CD4-positive, alpha-beta T cell treated with Interleukin-4 for 1 hour (primary cell): ENCODE measurements at regions not wholly inside any gene's neighbourhood (a gene's known extent, or its start where the extent isn't known, plus 50 kb on each side); places are given as distances from the start of the nearest gene placed in this dataset.
"Not testable (repeated sequence)": the region's sequence is repeated elsewhere in the genome, so short reads cannot be mapped to it uniquely, and the experiment has no call there.

Experiments
- DNase-seq, 2 donors: peaks; one replicate each; pipeline ENCODE4 v3.0.0-alpha.2; 2020 to 2022

- not testable (repeated sequence) for DNase-seq
Observed at GRCh38 chr1:34371179-34371578, 194.5 kb downstream of the C1orf94 start.

GRCh38 chr1:34371829-34372532 is 195.3 kb downstream of the C1orf94 start:
- DNase-seq, result no peak

- no peak for DNase-seq
Observed at GRCh38 chr1:34372891-34373290, 196.2 kb downstream of the C1orf94 start.

GRCh38 chr1:34373912-34374311 is 197.2 kb downstream of the C1orf94 start:
- no peak for DNase-seq

- DNase-seq, result no peak
Observed at GRCh38 chr1:34376531-34376930, 199.8 kb downstream of the C1orf94 start.

GRCh38 chr1:34378968-34379856 is 202.5 kb downstream of the C1orf94 start:
- DNase-seq, result no peak

GRCh38 chr1:34379911-34380310 is 203.2 kb downstream of the C1orf94 start:
- no peak for DNase-seq

GRCh38 chr1:34380526-34381124 is 203.9 kb downstream of the C1orf94 start:
- DNase-seq, result no peak

GRCh38 chr1:34389974-34390373 is 213.3 kb downstream of the C1orf94 start:
- DNase-seq, result no peak

- DNase-seq, result no peak
Observed at GRCh38 chr1:34396042-34396441, 219.3 kb downstream of the C1orf94 start.

- DNase-seq, result no peak
Observed at GRCh38 chr1:34398241-34398915, 221.7 kb downstream of the C1orf94 start.

- no peak for DNase-seq
Observed at GRCh38 chr1:34398916-34399275, 222.2 kb downstream of the C1orf94 start.

GRCh38 chr1:34400675-34401074 is 224.0 kb downstream of the C1orf94 start:
- no peak for DNase-seq

GRCh38 chr1:34403156-34403555 is 226.4 kb downstream of the C1orf94 start:
- DNase-seq, result no peak

- DNase-seq, result no peak
Observed at GRCh38 chr1:34404804-34405203, 228.1 kb downstream of the C1orf94 start.

GRCh38 chr1:34405266-34405959 is 228.7 kb downstream of the C1orf94 start:
- no peak for DNase-seq

- no peak for DNase-seq
Observed at GRCh38 chr1:34406377-34406776, 229.7 kb downstream of the C1orf94 start.

GRCh38 chr1:34406833-34407539 is 230.3 kb downstream of the C1orf94 start:
- no peak for DNase-seq

GRCh38 chr1:34408011-34408410 is 231.3 kb downstream of the C1orf94 start:
- DNase-seq, result no peak

- no peak for DNase-seq
Observed at GRCh38 chr1:34409689-34410229, 233.1 kb downstream of the C1orf94 start.

GRCh38 chr1:34412598-34413370 is 236.1 kb downstream of the C1orf94 start:
- no peak for DNase-seq
